Colonic mucosa (tissue), 4 donors: ENCODE measurements at regions not wholly inside any gene's neighbourhood (a gene's known extent, or its start where the extent isn't known, plus 50 kb on each side); places are given as distances from the start of the nearest gene placed in this dataset.
"Not testable (repeated sequence)": the region's sequence is repeated elsewhere in the genome, so short reads cannot be mapped to it uniquely, and the experiment has no call there.

ENCODE experiments used
- DNase-seq: peaks from one replicate; pipeline ENCODE4 v3.0.0-alpha.2; 2020
- H3K27ac ChIP-seq: fragments of 200-600 bp; one replicate; pipeline ENCODE4 v1.8.0; 2021
- H3K27me3 ChIP-seq: fragments of 200-600 bp; one replicate; pipeline ENCODE4 v1.8.0; 2021
- H3K36me3 ChIP-seq: fragments of 200-600 bp; one replicate; pipeline ENCODE4 v1.8.0; 2021
- H3K4me1 ChIP-seq: fragments of 200-600 bp; one replicate; pipeline ENCODE4 v1.8.0; 2021; ENCODE audit warnings: mild to moderate bottlenecking
- H3K4me3 ChIP-seq: fragments of 200-600 bp; one replicate; pipeline ENCODE4 v1.8.0; 2021
- H3K9ac ChIP-seq, 2 donors: one replicate each; pipeline ENCODE4 v1.7.0; 2013; ENCODE audit warnings: control low read depth in 2 of 2, low read depth in 2 of 2, low read length in 2 of 2
- H3K9me3 ChIP-seq: fragments of 200-600 bp; one replicate; pipeline ENCODE4 v1.8.0; 2021
- CTCF ChIP-seq: fragments of 200-600 bp; IDR thresholded peaks from one replicate; pipeline ENCODE4 v1.8.0; 2022; ENCODE audit warnings: antibody characterized with exemption, mild to moderate bottlenecking
- intact Hi-C: fragments of 100-400 bp; cut with DNase I; formaldehyde crosslinking; loops from one replicate; pipeline ENCODE4 v1.14.1; 2022
- donor health status: healthy.
- donor health status: DM: no; HTN: no; CAD: no.
- donor health status: DM: no; HTN: no; CAD: no.

GRCh38 chr6:103720393-103720792 is 1139.3 kb downstream of the HACE1 start:
- no peak for TF ChIP-seq CTCF
- Histone ChIP-seq H3K27me3 (no peaks in the 10 kb centered on the region), H3K9ac (no peak overlapping the region), H3K27ac (no peak overlapping the region), H3K36me3 (no peaks in the 10 kb centered on the region), H3K9me3 (no peaks in the 10 kb centered on the region), H3K4me1 (no peaks in the 10 kb centered on the region), H3K4me3 (no peak overlapping the region)
- no peak for DNase-seq
- intact Hi-C loops = no loop called here

- no peak overlapping the region for H3K4me3 ChIP-seq
- no peaks in the 10 kb centered on the region for H3K27me3 ChIP-seq
- no peaks in the 10 kb centered on the region for H3K36me3 ChIP-seq
- H3K9me3 ChIP-seq = no peaks in the 10 kb centered on the region
- no peaks in the 10 kb centered on the region for H3K4me1 ChIP-seq
- no peak overlapping the region for H3K27ac ChIP-seq
- no peak for TF ChIP-seq CTCF
- no peak for DNase-seq
- H3K9ac ChIP-seq = no peak overlapping the region
- intact Hi-C loops = no loop called here
Measured at GRCh38 chr6:103719545-103719944, 1140.2 kb downstream of the HACE1 start.

GRCh38 chr6:103715269-103715668 is 1144.5 kb downstream of the HACE1 start:
- no peak for TF ChIP-seq CTCF
- Histone ChIP-seq H3K9me3 (no peaks in the 10 kb centered on the region), H3K27me3 (no peaks in the 10 kb centered on the region), H3K9ac (no peak overlapping the region), H3K4me1 (no peaks in the 10 kb centered on the region), H3K4me3 (no peak overlapping the region), H3K36me3 (no peaks in the 10 kb centered on the region), H3K27ac (no peak overlapping the region)
- DNase-seq = no peak
- intact Hi-C loops = no loop called here

- not testable (repeated sequence) for DNase-seq
Measured at GRCh38 chr6:103709236-103709635, 1150.5 kb downstream of the HACE1 start.

GRCh38 chr6:103707596-103708325 is 1152.0 kb downstream of the HACE1 start:
- Histone ChIP-seq H3K36me3 (no peaks in the 10 kb centered on the region), H3K9ac (no peak overlapping the region), H3K27me3 (no peaks in the 10 kb centered on the region), H3K27ac (no peak overlapping the region), H3K9me3 (no peaks in the 10 kb centered on the region), H3K4me3 (no peak overlapping the region), H3K4me1 (no peaks in the 10 kb centered on the region)
- DNase-seq = no peak
- intact Hi-C loops = no loop called here
- no peak for TF ChIP-seq CTCF

More at GRCh38 chr6:103709236-103709635, 1150.5 kb downstream of the HACE1 start:
- H3K27ac ChIP-seq, H3K36me3 ChIP-seq, intact Hi-C loops, H3K27me3 ChIP-seq, H3K9ac ChIP-seq, H3K4me1 ChIP-seq, H3K9me3 ChIP-seq, H3K4me3 ChIP-seq: not testable (repeated sequence)

- Histone ChIP-seq H3K27me3 (no peaks in the 10 kb centered on the region), H3K27ac (no peak overlapping the region), H3K9ac (no peak overlapping the region), H3K4me1 (no peaks in the 10 kb centered on the region), H3K9me3 (no peaks in the 10 kb centered on the region), H3K4me3 (no peak overlapping the region), H3K36me3 (no peaks in the 10 kb centered on the region)
- intact Hi-C loops = no loop called here
- no peak for TF ChIP-seq CTCF
- no peak for DNase-seq
Measured at GRCh38 chr6:103699769-103700168, 1160.0 kb downstream of the HACE1 start.
